ENCODE measurements at regions not wholly inside any gene's neighbourhood (a gene's known extent, or its start where the extent isn't known, plus 50 kb on each side); places are given as distances from the start of the nearest gene placed in this dataset.

GRCh38 chr1:61627365-61627764 is 97.6 kb downstream of the TM2D1 start:
- ATAC-seq (no peak), DNase-seq (no peak)

- DNase-seq = no peak
- ATAC-seq = no peak
Observed at GRCh38 chr1:61626816-61627215, 98.1 kb downstream of the TM2D1 start.

DNA sequence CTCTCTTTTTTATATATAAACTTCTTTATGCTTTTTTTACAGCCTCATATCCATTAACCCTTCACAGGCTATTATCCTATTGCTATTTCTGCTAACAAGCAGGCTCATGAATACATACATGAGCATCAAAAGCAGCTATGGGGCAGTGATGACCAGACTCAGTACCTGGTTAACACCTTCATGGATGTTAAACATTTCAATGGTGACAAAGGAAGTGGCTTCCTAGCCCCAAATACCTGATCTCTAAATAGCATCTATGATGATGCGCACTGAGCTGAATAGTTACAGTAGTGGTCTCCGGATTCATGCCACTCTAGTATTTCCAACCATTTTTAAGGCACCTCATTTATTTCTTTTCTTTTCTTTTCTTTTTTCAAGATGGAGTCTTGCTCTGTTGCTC is 101.1 kb downstream of the TM2D1 start:
- ATAC-seq (no peak), DNase-seq (no peak)

GRCh38 chr1:61620536-61620935 is 104.4 kb downstream of the TM2D1 start:
- DNase-seq (no peak), ATAC-seq (no peak)

DNA sequence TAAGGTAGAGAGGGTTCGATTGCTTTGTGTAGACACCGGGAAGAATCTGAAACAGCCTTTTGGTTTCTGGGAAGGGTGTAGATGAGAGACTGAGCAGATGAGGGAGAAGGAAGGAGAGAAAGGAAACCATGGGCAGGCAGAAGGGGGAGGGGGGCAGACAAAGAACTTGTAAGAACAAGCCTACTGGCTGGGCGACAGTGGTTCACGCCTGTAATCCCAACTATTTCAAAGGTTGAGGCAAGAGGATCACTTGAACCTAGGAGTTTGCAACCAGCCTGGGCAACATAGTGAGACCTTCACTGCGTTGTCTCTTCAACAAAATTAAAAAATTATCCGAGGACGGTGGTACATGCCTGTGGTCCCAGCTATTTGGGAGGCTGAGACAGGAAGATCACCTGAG is 106.2 kb downstream of the TM2D1 start:
- no peak for DNase-seq
- no peak for ATAC-seq

DNA sequence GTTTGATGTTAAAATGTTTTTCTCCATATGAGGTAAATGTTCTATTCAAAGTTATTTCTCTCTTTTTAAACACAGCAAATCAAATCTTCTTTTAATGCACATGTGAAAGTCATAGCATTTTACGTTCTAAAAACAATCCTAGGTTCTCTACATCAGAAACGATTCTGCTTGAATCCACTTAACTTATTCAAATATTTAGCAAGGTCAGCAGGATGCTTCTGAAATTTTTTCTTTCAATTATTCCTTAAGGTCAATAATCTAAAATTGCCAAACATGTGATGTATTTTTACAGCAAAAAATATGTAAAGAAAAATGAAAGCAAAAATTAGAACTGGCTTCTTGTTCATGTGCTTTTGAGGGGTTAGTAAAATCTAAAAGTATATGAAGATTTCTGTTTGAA is 106.7 kb downstream of the TM2D1 start:
- ATAC-seq = no peak
- DNase-seq = no peak

DNA sequence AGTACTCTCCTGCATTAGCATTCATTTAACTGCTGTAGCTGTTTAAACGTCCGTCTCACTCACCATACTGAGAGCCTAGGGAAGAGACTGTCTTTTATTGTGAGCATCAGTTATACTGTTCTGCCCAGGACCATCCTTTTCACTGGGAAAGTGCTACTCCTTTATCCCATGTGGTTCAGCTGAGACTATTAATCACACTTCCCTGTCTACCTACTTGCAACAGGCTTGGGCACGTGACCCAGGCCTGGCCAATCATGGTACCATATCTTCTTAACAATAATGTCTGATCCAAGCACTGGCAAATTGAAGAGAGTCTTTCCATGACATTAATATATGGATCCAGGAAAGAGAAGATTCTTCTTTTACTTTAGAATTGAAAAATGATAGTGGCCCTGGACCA is 108.1 kb downstream of the TM2D1 start:
- ATAC-seq = no peak
- DNase-seq = no peak

- no peak for ATAC-seq
- no peak for DNase-seq
Observed at GRCh38 chr1:61612602-61613001, 112.3 kb downstream of the TM2D1 start.

DNA sequence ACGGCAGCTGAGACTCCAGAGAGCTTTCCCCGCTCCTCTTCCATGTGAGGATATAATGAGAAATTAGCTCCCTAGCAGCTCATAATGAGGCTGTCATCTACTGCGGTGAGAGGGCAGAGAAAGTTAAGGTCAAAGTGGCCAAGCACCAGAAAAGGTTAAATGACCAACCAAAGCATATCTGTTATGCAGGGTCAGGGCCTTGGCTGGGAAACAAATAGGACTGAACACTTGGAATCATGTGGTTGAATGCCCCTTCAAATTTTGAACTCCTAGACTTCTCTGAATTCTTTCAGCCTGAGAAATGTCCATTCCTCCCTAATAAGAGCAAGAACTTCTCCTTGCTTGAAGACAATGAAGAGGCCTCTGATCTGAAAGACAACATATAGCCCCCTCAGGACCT is 115.9 kb downstream of the TM2D1 start:
- no peak for ATAC-seq
- no peak for DNase-seq

DNA sequence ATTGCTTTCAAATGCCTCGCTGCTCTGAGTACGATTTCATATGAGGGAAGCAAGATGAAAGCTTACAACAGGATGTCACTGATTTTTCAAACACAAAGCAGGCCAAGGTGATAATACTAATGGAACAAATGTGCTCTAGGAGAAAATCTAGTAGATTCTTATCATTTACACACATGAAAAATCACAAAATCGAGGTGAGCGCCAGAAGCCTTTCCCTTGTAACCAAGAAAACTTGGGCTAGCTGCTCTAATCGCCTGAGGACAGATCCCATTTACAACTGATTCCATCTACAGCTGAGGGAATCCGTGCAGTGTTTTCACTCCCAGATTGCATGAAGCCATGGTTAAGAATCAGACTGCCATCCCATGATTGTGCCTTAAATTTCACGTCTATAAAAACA is 117.5 kb downstream of the TM2D1 start:
- ATAC-seq (no peak), DNase-seq (no peak)

DNA sequence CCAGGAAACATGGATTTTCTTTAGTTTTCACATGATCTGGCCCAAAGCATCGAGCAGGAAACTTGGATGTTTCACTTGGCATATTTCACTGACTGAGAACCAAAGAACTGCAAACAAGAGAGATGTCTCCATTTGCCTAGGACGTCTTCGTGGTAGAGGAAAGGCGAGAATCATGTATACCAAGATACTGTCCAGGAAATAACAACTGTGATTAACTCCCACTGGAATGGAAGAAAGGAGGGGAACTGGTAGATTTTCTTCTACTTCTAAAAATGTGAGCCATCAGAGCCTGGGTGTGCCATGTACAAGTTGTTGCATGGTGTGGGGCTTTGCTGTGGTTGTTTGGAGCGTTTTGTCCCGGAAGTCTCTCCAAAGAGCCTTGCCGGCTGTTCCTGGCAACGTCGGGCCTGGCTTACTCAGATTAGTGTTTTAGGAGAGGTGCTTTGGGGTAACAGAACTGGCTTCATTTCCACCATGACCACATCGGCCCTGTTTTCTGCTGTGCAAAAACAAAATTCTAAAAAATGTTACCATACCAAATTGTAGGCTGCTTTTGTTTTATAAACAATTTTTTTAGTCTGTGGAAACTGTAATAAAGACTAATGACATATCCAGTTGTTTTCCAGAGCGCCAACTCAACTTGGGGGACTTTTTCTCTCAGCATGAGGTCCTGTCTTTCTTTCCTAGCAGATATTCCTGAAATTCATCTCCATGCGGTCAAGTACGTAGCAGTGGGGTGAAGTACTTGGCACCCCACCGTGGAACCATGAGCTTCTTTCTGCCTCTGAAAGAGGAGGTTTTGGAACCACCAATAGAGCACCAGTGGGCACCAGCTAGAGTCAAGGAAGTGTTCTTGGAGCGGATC is 118.3 kb downstream of the TM2D1 start:
- DNase-seq = no peak
- no peak for ATAC-seq

DNA sequence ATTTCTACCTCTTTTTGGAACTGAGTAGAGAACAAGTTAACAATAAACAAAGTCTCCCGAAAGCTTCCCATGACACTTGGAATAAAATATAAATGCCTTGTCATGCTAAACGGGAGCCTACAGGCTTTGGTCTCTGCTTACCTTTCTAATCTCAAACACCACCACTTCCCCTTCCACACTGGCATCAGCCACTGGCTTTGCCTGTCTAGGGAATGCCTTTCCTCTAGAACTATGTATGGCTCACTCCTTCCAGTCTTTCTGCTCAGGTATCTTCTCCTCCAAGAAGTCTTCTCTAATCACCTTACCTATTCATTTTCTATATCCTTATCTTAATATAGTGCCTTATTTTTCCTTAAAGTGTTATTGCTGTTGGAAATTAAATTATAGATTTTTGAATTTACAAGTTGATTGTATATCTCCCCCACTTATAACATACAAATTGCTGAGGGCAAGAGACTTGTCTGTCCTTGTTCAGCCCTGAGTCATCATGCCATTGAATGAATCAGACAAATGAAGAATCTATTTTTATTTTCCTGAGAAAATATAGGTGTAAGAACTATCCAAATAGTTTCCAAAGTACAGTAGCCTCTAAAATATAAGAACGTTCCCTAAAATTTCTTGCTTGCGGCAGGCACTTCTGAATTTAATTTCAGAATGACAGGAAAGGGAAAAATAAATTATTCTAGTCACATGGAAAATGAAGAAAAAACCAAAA is 119.2 kb downstream of the TM2D1 start:
- DNase-seq (no peak), ATAC-seq (no peak)

GRCh38 chr1:61604684-61605083 is 120.3 kb downstream of the TM2D1 start:
- no peak for DNase-seq
- no peak for ATAC-seq

- DNase-seq (no peak), ATAC-seq (no peak)
Observed at GRCh38 chr1:61604261-61604660, 120.7 kb downstream of the TM2D1 start.

DNA sequence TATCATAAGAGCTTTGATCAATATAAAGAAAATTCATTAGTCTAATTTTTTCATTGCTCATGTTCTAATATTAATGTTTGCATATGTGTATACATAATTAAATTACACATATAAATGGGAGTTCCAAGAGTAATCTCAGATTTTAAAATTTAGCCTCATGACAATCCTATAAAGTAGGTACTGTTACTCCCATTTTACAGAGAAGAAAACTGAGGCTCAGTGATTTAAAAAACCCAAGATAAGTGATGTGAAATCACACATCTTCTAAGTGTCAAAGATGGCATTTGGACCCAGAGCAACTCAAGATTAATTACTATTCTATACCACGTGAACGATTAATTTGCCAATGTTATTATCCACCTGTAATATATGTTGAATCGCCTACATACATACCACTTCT is 122.3 kb downstream of the TM2D1 start:
- DNase-seq (no peak), ATAC-seq (no peak)

GRCh38 chr1:61597601-61598000 is 127.3 kb downstream of the TM2D1 start:
- no peak for DNase-seq
- no peak for ATAC-seq

DNA sequence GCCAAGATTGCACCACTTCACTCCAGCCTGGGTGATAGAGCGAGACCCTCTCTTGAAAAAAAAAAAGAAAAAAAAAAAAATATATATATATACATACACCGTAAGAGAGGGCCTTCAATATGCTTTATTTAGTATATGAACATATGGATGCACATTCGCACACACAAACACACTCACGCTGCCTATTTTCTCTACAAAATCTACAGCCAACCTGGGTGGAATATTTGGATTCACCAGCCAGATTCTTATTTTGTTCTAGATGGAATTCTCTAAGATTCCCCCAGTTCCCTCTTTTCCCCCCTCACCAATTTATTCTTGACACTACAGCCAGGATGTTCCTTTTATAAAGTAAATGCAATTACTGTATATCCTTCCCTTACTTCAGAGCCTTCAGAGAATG is 131.6 kb downstream of the TM2D1 start:
- ATAC-seq (no peak), DNase-seq (no peak)

DNA sequence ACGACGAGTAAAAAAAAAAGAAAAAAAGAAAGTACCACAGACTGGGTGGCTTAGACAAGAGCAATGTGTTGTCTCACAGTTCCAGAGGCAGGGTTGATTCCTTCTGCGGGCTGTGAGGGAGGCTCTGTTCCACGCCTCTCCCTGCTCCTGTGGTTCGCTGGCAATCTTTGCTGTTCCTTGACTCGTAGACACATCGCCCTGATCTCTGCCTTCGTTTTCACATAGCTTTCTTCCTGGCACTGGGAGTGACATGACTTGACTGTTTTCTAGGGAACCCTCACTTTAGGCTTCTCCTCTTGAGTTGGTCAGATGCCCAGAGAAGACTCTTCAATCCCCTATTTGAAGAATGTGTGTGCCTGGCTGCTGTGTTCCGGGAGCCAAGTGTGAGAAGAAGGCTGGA is 133.6 kb downstream of the TM2D1 start:
- no peak for ATAC-seq
- DNase-seq = no peak

GRCh38 chr1:61588736-61589672 is 135.9 kb downstream of the TM2D1 start:
- ATAC-seq (peak; percentile 79), DNase-seq (peak; percentile 64)

DNA sequence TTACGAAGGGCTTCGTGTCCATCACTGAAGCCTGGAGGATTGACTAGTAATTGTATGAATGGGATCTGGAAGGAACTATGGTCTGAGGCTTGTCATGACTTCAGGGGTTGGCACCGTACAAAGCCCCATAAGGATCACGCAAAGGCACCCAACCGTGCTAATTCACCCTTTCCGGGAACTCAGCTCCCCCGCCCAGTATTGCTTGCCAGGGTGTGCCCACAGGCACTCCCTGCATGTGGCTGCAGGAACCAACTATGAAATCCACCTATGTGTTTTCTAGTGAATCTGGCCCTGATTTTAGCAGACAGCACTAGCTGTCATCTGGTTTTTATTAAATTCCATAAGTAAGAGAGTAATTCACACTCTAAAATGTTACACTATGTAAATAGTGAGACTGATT is 139.2 kb downstream of the TM2D1 start:
- DNase-seq (no peak), ATAC-seq (no peak)

DNA sequence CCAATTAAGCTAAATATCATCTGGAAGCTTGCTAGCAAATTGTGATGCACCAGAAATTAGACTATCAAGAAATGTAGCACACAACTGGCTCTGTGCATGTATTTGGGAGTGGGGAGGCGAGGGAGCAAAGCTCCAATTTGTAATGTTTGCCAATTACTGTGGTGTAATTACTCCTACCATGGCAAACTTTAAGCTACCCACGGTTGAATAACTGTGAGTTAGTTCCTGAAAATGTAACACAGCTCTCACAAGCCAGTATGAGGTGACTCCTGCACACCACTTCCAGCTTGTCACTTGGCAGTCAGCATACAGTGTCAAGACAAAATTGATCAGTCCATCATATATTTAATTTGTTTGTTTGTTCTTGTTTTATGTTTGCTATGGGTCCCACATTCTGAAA is 141.2 kb downstream of the TM2D1 start:
- DNase-seq = no peak
- ATAC-seq = no peak

DNA sequence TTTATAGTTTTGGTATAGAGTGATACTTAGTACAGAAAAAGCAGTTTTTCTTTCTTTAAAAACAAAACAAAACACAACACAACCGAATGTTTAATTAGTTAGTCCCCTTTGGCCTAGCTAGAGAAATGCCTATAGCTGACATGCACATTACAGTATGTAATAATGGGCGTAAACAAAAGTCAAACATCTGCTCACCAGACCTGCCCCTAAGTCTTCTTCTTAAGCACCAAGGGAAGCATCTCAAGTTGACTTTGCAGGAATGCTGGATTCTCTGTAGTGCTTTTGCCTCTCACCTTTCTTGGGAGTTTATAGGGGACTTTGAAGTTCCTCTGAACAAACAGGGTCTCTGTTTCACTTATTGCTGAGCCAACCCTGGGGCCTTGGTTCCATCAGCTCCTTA is 143.7 kb downstream of the TM2D1 start:
- ATAC-seq (no peak), DNase-seq (no peak)

DNA sequence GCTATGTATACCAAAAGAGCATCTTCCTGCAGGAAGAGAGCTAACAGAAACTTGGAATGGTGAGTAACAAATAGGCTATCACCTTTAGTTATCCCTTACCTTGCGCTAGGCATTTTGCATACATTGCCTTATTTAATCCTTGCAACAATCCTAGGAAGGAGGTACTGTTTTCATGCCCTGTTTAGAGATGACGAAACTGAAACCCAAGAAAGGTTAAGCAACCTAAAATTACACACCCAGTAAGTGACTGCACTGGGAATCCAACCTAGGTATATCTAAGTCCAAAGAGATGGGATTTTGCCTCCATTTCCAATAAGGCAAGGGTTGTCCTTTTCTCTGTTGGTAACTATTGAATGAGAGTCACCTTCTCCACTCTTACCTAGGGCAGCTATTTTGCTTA is 144.5 kb downstream of the TM2D1 start:
- DNase-seq = no peak
- ATAC-seq = no peak

Measured in stimulated activated naive CD8-positive, alpha-beta T cell treated with anti-CD3 and anti-CD28 coated beads, Interleukin-15, Interleukin-2, amounts not matched to agents 100 U/mL and 50 U/mL, for 24 hours (primary cell).